LNCaP clone FGC (cell line): ENCODE measurements at regions not wholly inside any gene's neighbourhood (a gene's known extent, or its start where the extent isn't known, plus 50 kb on each side); places are given as distances from the start of the nearest gene placed in this dataset.

ENCODE experiments used
- DNase-seq: peaks from one replicate; pipeline ENCODE4 v3.0.0-alpha.2; 2011; ENCODE audit warnings: low read depth
- H3K4me3 ChIP-seq: 2 replicates; pipeline ENCODE4 v1.5.1; 2011; ENCODE audit warnings: mild to moderate bottlenecking, low read depth, low read length, control low read depth
- TF ChIP-seq, protein P1 (sequence below): IDR thresholded peaks from 2 replicates; pipeline ENCODE4 v1.5.1; 2012; ENCODE audit warnings: mild to moderate bottlenecking; ENCODE audit not compliant: control insufficient read depth, insufficient read depth; ENCODE audit errors: extremely low read depth

DNA sequence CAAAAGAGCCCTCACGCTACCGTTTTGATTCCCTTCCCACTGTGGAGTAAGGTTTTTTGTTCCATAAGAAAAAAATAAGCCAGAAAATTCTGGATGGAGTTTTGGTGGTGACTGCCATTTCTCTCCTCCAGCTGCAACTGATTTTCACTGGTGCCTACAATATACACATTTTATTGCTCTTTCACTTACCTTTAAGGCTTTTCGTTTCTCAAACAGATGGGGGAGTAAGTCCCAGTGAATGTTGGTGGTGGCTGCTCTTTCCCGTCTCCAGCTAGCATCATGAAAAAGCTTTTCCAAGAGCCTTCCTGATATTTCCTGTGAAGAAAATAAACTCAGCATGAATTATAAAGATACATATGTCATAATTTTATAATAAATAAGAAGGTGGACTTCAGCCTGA, 932.5 kb upstream of the PIK3C3 start:
- no peak overlapping the region for H3K4me3 ChIP-seq
- TF ChIP-seq, protein P1, sequence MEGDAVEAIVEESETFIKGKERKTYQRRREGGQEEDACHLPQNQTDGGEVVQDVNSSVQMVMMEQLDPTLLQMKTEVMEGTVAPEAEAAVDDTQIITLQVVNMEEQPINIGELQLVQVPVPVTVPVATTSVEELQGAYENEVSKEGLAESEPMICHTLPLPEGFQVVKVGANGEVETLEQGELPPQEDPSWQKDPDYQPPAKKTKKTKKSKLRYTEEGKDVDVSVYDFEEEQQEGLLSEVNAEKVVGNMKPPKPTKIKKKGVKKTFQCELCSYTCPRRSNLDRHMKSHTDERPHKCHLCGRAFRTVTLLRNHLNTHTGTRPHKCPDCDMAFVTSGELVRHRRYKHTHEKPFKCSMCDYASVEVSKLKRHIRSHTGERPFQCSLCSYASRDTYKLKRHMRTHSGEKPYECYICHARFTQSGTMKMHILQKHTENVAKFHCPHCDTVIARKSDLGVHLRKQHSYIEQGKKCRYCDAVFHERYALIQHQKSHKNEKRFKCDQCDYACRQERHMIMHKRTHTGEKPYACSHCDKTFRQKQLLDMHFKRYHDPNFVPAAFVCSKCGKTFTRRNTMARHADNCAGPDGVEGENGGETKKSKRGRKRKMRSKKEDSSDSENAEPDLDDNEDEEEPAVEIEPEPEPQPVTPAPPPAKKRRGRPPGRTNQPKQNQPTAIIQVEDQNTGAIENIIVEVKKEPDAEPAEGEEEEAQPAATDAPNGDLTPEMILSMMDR: no peak
- DNase-seq: no peak

DNA sequence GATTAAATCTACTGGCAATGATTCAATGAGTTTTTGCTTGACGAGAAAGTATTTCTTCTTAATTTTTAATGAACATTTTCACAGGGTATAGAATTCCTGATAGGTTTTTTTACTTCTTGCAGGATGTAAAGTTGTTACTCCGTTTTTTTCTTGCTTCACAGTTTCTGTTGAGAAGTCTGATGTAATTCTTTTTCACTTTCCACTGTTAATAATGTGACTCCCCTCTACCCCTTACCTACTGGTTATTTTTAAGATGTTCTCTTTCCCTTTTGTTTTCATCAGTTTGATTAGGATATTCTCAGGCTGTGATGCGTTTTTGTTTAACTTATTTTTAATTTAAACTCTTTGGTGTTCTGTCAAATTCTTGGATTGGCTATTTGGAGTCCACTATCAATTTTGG, 933.9 kb upstream of the PIK3C3 start:
- TF ChIP-seq, protein P1: no peak
- H3K4me3 ChIP-seq: no peak overlapping the region

DNA sequence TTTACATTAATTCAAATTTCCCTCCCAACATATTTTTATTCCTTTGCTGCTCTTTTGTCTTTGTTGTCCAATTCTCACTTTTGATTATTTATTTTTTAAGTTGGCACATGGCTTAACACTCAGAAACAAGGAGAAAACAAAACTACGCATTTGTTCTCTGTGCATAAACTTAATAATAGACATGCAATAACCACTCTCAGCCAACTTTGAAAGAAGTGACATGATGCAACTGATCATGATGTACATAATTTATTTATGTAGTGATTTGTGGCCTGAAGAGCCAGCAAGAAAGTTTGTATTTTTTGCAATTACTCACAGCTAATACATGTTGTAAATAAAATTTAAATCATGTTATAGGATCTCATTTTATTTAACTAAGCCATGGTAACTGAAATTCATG, 942.8 kb upstream of the PIK3C3 start:
- TF ChIP-seq, protein P1: no peak
- no peak for DNase-seq
- H3K4me3 ChIP-seq: no peak overlapping the region

More for the DNA sequence above, 933.9 kb upstream of the PIK3C3 start:
- no peak for DNase-seq

DNA sequence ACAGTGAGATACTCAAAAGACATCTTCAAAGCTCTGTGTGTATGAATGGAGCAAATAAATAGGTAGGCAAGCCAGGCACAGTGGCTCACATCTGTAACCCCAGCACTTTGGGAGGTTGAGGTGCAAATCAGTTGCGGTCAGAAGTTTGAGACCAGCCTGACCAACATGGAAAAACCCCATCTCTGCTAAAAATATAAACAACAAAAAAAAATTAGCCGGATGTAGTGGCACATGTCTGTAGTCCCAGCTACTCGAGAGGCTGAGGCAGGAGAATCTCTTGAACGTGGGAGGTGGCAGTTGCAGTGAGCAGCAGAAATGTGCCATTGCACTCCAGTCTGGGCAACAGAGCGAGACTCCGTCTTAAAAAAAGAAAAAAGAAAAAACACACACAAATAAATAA, 945.1 kb upstream of the PIK3C3 start:
- DNase-seq: no peak
- TF ChIP-seq, protein P1: no peak
- H3K4me3 ChIP-seq: no peak overlapping the region

DNA sequence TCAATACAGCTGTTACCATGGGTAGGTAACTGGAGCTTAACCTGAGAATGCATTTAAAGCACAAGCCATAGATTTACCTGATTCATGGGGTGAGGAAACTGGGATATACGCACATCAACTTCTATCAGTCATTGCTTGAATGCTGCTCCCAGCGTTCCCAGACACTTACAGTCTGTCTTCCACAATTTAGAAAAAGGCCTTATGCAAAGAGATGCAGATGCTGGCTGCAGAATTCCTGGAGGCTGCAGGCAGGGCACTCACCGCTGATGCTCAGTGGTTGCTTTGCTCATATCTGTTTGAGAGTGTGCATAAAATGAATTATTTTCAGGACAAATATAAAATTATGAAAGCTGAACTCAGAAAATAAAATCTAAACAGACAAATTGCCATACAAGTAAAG, 950.7 kb upstream of the PIK3C3 start:
- no peak overlapping the region for H3K4me3 ChIP-seq
- no peak for DNase-seq
- TF ChIP-seq, protein P1: no peak

DNA sequence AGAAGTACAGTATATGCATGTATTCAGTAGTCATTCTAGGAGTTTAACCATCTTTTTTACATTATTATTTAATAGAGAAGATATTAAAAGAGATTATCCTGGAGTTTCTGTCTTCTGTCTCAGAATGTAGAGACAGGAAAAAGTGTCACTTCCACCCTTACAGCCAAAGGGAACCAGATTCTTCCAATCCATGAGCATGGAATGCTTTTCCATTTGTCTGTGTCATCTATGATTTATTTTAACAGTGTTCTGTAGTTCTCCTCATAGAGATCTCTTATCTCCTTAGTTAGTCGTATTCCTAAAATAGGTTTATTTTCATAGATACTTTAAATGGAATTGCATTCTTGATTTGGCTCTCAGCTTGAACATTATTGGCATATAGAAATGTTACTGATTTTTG, 959.5 kb upstream of the PIK3C3 start:
- TF ChIP-seq, protein P1: no peak
- H3K4me3 ChIP-seq: no peak overlapping the region
- no peak for DNase-seq

DNA sequence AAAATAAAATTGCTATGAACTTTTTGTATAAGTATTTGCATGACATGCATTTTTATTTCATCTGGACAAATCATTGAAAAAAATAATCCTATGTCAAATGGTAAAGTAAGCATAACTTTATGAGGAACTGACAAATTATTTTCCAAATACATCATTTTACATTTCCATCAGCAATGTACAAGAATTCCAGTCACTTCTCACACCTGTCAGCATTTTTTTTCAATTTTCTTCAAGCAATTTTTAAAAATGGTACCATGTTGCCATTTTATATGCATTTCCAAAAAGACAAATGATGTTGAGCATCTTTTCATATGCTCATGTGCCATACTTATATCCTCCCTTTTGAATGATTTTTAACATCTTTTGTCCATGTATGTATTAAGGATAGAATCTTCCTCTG, 961.7 kb upstream of the PIK3C3 start:
- no peak overlapping the region for H3K4me3 ChIP-seq
- TF ChIP-seq, protein P1: no peak
- DNase-seq: no peak
